HG03135 (cell line): ENCODE measurements at regions not wholly inside any gene's neighbourhood (a gene's known extent, or its start where the extent isn't known, plus 50 kb on each side); places are given as distances from the start of the nearest gene placed in this dataset.
"Not testable (repeated sequence)": the region's sequence is repeated elsewhere in the genome, so short reads cannot be mapped to it uniquely, and the experiment has no call there.

ENCODE experiments used
- ATAC-seq: cut with Tn5 transposase; IDR thresholded peaks from one replicate; pipeline ENCODE4 v1.9.1; 2021; ENCODE audit warnings: mild to moderate bottlenecking, moderate library complexity; ENCODE audit not compliant: unreplicated experiment

GRCh38 chr2:236764716-236765115 is 195.1 kb downstream of the ACKR3 start:
- no peak for ATAC-seq

GRCh38 chr2:236765478-236765877 is 195.9 kb downstream of the ACKR3 start:
- ATAC-seq = no peak

- ATAC-seq = no peak
Measured at GRCh38 chr2:236766850-236767249, 197.2 kb downstream of the ACKR3 start.

- ATAC-seq = no peak
Measured at GRCh38 chr2:236767941-236768340, 198.3 kb downstream of the ACKR3 start.

GRCh38 chr2:236768393-236769140 is 198.9 kb downstream of the ACKR3 start:
- no peak for ATAC-seq

- ATAC-seq = no peak
Measured at GRCh38 chr2:236769981-236770671, 200.5 kb downstream of the ACKR3 start.

- ATAC-seq = no peak
Measured at GRCh38 chr2:236772220-236772837, 202.7 kb downstream of the ACKR3 start.

GRCh38 chr2:236773206-236773605 is 203.6 kb downstream of the ACKR3 start:
- no peak for ATAC-seq

- no peak for ATAC-seq
Measured at GRCh38 chr2:236774171-236774570, 204.5 kb downstream of the ACKR3 start.

- ATAC-seq = no peak
Measured at GRCh38 chr2:236775511-236775910, 205.9 kb downstream of the ACKR3 start.

GRCh38 chr2:236776206-236776605 is 206.6 kb downstream of the ACKR3 start:
- ATAC-seq = no peak

- ATAC-seq = no peak
Measured at GRCh38 chr2:236776695-236777251, 207.1 kb downstream of the ACKR3 start.

- ATAC-seq = no peak
Measured at GRCh38 chr2:236777408-236777807, 207.8 kb downstream of the ACKR3 start.

- no peak for ATAC-seq
Measured at GRCh38 chr2:236781933-236782816, 212.6 kb downstream of the ACKR3 start.

- no peak for ATAC-seq
Measured at GRCh38 chr2:236782938-236783337, 213.3 kb downstream of the ACKR3 start.

GRCh38 chr2:236783417-236784020 is 213.9 kb downstream of the ACKR3 start:
- ATAC-seq = no peak

- no peak for ATAC-seq
Measured at GRCh38 chr2:236785611-236786057, 216.0 kb downstream of the ACKR3 start.

- no peak for ATAC-seq
Measured at GRCh38 chr2:236786751-236787150, 217.1 kb downstream of the ACKR3 start.

GRCh38 chr2:236787376-236787775 is 217.8 kb downstream of the ACKR3 start:
- not testable (repeated sequence) for ATAC-seq

- no peak for ATAC-seq
Measured at GRCh38 chr2:236787885-236788284, 218.3 kb downstream of the ACKR3 start.
